ENCODE measurements at regions not wholly inside any gene's neighbourhood (a gene's known extent, or its start where the extent isn't known, plus 50 kb on each side); places are given as distances from the start of the nearest gene placed in this dataset.

DNA sequence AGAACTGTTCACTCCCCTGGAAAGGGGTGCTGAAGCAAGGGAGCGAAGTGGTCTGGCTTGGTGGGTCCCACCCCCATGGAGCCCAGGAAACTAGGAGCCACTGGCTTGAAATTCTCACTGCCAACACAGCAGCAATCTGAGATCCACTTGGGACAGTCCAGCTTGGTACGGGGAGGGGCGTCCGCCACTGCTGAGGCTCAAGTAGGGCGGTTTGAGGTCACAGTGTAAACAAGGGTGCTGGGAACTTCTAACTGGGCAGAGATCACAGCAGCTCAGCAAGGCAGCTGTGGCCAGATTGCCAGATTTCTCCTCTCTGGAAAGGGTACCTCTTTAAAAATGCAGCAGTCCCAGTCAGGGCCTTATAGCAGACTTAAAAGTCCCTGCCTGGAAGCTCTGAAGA lies 53.9 kb upstream of the GALNTL6 start:
- H3K4me1 ChIP-seq (ENCODE audit: insufficient read depth, insufficient read length) = no peaks in the 10 kb centered on the region
- H3K9me3 ChIP-seq (ENCODE audit: insufficient read depth, low read length) = no peaks in the 10 kb centered on the region
- no peak overlapping the region for H3K4me3 ChIP-seq (ENCODE audit: insufficient read length, low read depth)
- H3K36me3 ChIP-seq (ENCODE audit: insufficient read depth, insufficient read length, low read length) = no peaks in the 10 kb centered on the region
- TF ChIP-seq YY1 (IDR thresholded peaks at IDR 0.05; ENCODE audit: insufficient read depth, insufficient read length) = no peak
- no peak for TF ChIP-seq SUZ12 (IDR thresholded peaks at IDR 0.05; ENCODE audit: extremely low read depth, insufficient read depth, insufficient read length)
- no peak for TF ChIP-seq ZNF274 (IDR thresholded peaks at IDR 0.05; ENCODE audit: low read depth, low read length)
- no peaks in the 10 kb centered on the region for H3K27me3 ChIP-seq (ENCODE audit: insufficient read depth, insufficient read length)
- no peak for DNase-seq (ENCODE audit: low read depth, low spot score)
- H3K9ac ChIP-seq (ENCODE audit: insufficient read length, low read depth) = no peak overlapping the region

DNA sequence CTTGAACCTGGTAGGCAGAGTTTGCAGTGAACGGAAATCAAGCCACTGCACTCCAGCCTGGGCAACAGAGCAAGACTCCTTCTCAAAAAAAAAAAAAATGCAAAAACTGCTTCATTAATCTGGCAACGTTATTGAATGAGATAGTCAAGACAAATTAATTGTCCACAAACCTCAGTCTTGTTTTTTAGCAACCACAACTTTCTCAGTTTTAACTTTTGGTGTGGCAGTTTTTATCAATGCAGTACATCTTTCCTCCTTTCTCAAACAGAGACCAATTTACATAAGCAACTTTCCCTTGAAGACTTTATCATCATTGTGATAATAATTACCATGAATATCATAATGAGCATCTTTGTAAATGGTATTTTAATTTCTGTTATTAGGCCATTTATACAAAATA lies 61.7 kb upstream of the GALNTL6 start:
- no peaks in the 10 kb centered on the region for H3K36me3 ChIP-seq (ENCODE audit: insufficient read depth, insufficient read length, low read length)
- no peak overlapping the region for H3K4me3 ChIP-seq (ENCODE audit: insufficient read length, low read depth)
- H3K9ac ChIP-seq (ENCODE audit: insufficient read length, low read depth) = no peak overlapping the region
- TF ChIP-seq ZNF274 (IDR thresholded peaks at IDR 0.05; ENCODE audit: low read depth, low read length) = no peak
- TF ChIP-seq SUZ12 (IDR thresholded peaks at IDR 0.05; ENCODE audit: extremely low read depth, insufficient read depth, insufficient read length) = no peak
- no peak for TF ChIP-seq YY1 (IDR thresholded peaks at IDR 0.05; ENCODE audit: insufficient read depth, insufficient read length)
- H3K4me1 ChIP-seq (ENCODE audit: insufficient read depth, insufficient read length) = no peaks in the 10 kb centered on the region
- no peak for DNase-seq (ENCODE audit: low read depth, low spot score)
- H3K27me3 ChIP-seq (ENCODE audit: insufficient read depth, insufficient read length) = no peaks in the 10 kb centered on the region
- H3K9me3 ChIP-seq (ENCODE audit: insufficient read depth, low read length) = no peaks in the 10 kb centered on the region

DNA sequence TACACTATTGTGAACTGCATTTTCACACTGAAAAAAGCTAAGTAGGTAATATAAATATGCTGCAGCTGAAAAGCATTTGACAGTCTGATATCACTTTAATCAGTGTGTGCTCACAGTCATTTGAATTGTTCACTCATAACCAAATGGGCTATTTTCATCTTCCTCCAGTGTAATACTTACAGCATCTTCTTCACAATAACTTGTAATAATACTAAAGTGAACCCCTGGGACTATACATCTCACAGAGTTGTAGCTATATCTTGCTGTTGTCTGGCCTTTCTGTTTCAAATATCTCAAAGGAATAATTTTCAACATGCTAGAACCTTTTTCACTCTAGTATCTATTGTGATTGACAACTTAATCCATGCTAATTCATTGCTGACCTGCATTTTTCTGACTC lies 66.8 kb upstream of the GALNTL6 start:
- H3K9ac ChIP-seq (ENCODE audit: insufficient read length, low read depth) = no peak overlapping the region
- no peak for DNase-seq (ENCODE audit: low read depth, low spot score)
- no peaks in the 10 kb centered on the region for H3K9me3 ChIP-seq (ENCODE audit: insufficient read depth, low read length)
- H3K36me3 ChIP-seq (ENCODE audit: insufficient read depth, insufficient read length, low read length) = no peaks in the 10 kb centered on the region
- TF ChIP-seq SUZ12 (IDR thresholded peaks at IDR 0.05; ENCODE audit: extremely low read depth, insufficient read depth, insufficient read length) = no peak
- no peak for TF ChIP-seq ZNF274 (IDR thresholded peaks at IDR 0.05; ENCODE audit: low read depth, low read length)
- TF ChIP-seq YY1 (IDR thresholded peaks at IDR 0.05; ENCODE audit: insufficient read depth, insufficient read length) = no peak
- no peaks in the 10 kb centered on the region for H3K27me3 ChIP-seq (ENCODE audit: insufficient read depth, insufficient read length)
- H3K4me1 ChIP-seq (ENCODE audit: insufficient read depth, insufficient read length) = no peaks in the 10 kb centered on the region
- no peak overlapping the region for H3K4me3 ChIP-seq (ENCODE audit: insufficient read length, low read depth)

DNA sequence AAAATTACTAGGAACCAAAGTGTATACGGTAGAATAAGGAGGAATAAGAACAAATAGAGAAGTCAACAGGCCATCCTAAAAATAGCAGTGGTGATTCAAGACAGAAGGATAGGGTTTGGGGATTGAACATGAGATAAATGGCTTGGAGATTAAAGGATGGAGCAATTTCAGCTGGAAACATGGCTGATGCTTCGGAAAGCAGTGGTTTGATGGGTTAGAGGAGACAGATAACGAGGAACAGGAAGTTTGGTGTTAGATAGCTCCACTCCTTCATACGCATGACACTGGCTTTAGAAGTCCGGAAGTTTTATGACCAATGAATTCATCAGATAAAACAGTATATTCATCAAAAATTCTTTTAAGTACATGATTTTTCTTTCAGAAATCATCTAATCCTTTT lies 70.8 kb upstream of the GALNTL6 start:
- no peaks in the 10 kb centered on the region for H3K27me3 ChIP-seq (ENCODE audit: insufficient read depth, insufficient read length)
- H3K4me1 ChIP-seq (ENCODE audit: insufficient read depth, insufficient read length) = no peaks in the 10 kb centered on the region
- no peak for TF ChIP-seq YY1 (IDR thresholded peaks at IDR 0.05; ENCODE audit: insufficient read depth, insufficient read length)
- TF ChIP-seq SUZ12 (IDR thresholded peaks at IDR 0.05; ENCODE audit: extremely low read depth, insufficient read depth, insufficient read length) = no peak
- no peak for TF ChIP-seq ZNF274 (IDR thresholded peaks at IDR 0.05; ENCODE audit: low read depth, low read length)
- no peak overlapping the region for H3K9ac ChIP-seq (ENCODE audit: insufficient read length, low read depth)
- no peaks in the 10 kb centered on the region for H3K36me3 ChIP-seq (ENCODE audit: insufficient read depth, insufficient read length, low read length)
- H3K4me3 ChIP-seq (ENCODE audit: insufficient read length, low read depth) = no peak overlapping the region
- H3K9me3 ChIP-seq (ENCODE audit: insufficient read depth, low read length) = no peaks in the 10 kb centered on the region
- no peak for DNase-seq (ENCODE audit: low read depth, low spot score)

DNA sequence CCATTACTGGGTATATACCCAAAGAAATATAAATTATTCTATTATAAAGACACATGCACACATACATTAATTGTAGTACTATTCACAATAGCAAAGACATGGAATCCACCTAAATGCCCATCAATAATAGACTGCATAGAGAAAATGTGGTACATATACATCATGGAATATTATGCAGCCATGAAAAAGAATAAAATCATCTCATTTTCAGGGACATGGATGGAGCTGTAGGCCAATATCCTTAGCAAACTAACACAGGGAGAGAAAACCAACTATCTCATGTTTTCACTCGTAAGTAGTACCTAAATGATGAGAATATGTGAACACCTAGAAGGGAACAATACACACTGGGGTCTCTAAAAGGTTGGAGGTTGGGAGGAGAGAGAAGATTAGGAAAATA lies 86.0 kb upstream of the GALNTL6 start:
- TF ChIP-seq YY1 (IDR thresholded peaks at IDR 0.05; ENCODE audit: insufficient read depth, insufficient read length) (no peak), SUZ12 (IDR thresholded peaks at IDR 0.05; ENCODE audit: extremely low read depth, insufficient read depth, insufficient read length) (no peak), ZNF274 (IDR thresholded peaks at IDR 0.05; ENCODE audit: low read depth, low read length) (no peak)
- Histone ChIP-seq H3K9me3 (ENCODE audit: insufficient read depth, low read length) (no peaks in the 10 kb centered on the region; the same call in 1 of the 2 replicates), H3K4me3 (ENCODE audit: insufficient read length, low read depth) (no peak overlapping the region), H3K36me3 (ENCODE audit: insufficient read depth, insufficient read length, low read length) (no peaks in the 10 kb centered on the region), H3K27me3 (ENCODE audit: insufficient read depth, insufficient read length) (no peaks in the 10 kb centered on the region), H3K9ac (ENCODE audit: insufficient read length, low read depth) (no peak overlapping the region), H3K4me1 (ENCODE audit: insufficient read depth, insufficient read length) (no peaks in the 10 kb centered on the region)
- DNase-seq (ENCODE audit: low read depth, low spot score) = no peak

DNA sequence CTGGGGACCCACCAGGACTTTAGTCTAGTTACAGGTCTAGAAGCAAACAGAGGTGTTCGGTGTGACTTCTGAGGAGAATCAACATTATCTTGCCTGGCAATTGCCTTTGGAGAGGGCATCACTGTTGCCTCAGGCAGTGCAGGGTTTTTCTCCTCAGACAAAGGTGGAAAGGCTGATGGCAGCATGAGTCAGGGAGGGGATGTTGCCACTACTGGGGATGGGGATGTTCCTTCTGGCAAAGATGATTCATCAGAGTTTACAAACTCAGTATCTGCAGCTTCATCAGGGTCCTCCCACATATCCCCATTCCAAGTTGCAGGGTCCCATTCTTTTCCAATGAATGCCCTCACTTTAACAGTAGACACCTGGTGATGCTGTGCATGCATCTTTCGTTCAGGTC lies 91.3 kb upstream of the GALNTL6 start:
- no peaks in the 10 kb centered on the region for H3K4me1 ChIP-seq (ENCODE audit: insufficient read depth, insufficient read length)

DNA sequence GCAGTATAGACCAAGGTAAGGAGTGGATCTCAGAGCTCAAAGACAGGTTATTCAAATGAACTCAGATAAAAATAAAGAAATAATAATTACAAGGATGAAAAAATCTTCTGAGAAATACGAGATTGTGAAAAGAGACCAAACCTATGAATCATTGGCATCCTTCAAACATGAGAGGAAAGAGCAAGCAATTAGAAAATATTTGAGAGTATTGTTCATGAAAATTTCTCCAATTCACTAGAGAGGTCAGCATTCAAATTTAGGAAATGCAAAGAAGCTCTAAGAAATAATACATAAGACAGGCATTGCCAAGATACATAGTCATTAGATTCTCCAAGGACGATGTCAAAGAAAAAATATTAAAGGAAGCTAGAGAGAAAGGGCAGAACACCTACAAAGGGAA lies 93.5 kb upstream of the GALNTL6 start:
- no peak overlapping the region for H3K4me3 ChIP-seq (ENCODE audit: insufficient read length, low read depth)
- TF ChIP-seq ZNF274 (IDR thresholded peaks at IDR 0.05; ENCODE audit: low read depth, low read length) = no peak
- no peak for TF ChIP-seq YY1 (IDR thresholded peaks at IDR 0.05; ENCODE audit: insufficient read depth, insufficient read length)
- no peak for TF ChIP-seq SUZ12 (IDR thresholded peaks at IDR 0.05; ENCODE audit: extremely low read depth, insufficient read depth, insufficient read length)
- DNase-seq (ENCODE audit: low read depth, low spot score) = no peak
- H3K36me3 ChIP-seq (ENCODE audit: insufficient read depth, insufficient read length, low read length) = no peaks in the 10 kb centered on the region
- H3K9ac ChIP-seq (ENCODE audit: insufficient read length, low read depth) = no peak overlapping the region
- no peaks in the 10 kb centered on the region for H3K27me3 ChIP-seq (ENCODE audit: insufficient read depth, insufficient read length)
- H3K9me3 ChIP-seq (ENCODE audit: insufficient read depth, low read length) = peaks cover 10% of the 10 kb centered on the region; the same call in 1 of the 2 replicates
- H3K4me1 ChIP-seq (ENCODE audit: insufficient read depth, insufficient read length) = no peaks in the 10 kb centered on the region

More for the DNA sequence above, 91.3 kb upstream of the GALNTL6 start:
- no peaks in the 10 kb centered on the region for H3K9me3 ChIP-seq (ENCODE audit: insufficient read depth, low read length)
- no peak for DNase-seq (ENCODE audit: low read depth, low spot score)
- no peaks in the 10 kb centered on the region for H3K27me3 ChIP-seq (ENCODE audit: insufficient read depth, insufficient read length)
- TF ChIP-seq ZNF274 (IDR thresholded peaks at IDR 0.05; ENCODE audit: low read depth, low read length) (no peak), SUZ12 (IDR thresholded peaks at IDR 0.05; ENCODE audit: extremely low read depth, insufficient read depth, insufficient read length) (no peak), YY1 (IDR thresholded peaks at IDR 0.05; ENCODE audit: insufficient read depth, insufficient read length) (no peak)
- H3K36me3 ChIP-seq (ENCODE audit: insufficient read depth, insufficient read length, low read length) = no peaks in the 10 kb centered on the region
- no peak overlapping the region for H3K9ac ChIP-seq (ENCODE audit: insufficient read length, low read depth)
- no peak overlapping the region for H3K4me3 ChIP-seq (ENCODE audit: insufficient read length, low read depth)

All from NT2/D1 (cell line).